ENCODE measurements at regions not wholly inside any gene's neighbourhood (a gene's known extent, or its start where the extent isn't known, plus 50 kb on each side); places are given as distances from the start of the nearest gene placed in this dataset.

DNA sequence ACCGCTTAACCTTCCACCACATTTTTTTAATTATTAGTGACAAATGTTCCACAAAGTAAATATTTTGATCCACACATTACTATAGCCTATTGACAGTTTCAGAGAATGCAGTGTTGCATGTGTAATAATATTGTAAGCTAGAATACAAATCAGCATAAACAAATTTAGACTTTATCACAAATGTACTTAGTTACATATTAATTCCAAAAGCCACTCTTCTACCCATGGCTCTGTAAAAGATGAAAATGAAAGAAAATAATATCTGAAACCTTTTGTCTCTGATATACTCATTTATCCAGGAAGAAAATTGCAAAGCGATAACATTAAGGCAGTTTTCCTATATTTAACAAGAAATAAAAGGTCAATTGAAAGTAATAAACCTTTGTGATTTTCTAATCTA is 954.0 kb upstream of the MAN1A1 start:
- Histone ChIP-seq H3K23ac (ENCODE audit: insufficient read length) (no peak overlapping the region), H3K79me1 (ENCODE audit: low read depth, low read length) (no peaks in the 10 kb centered on the region), H3K4me1 (replicated peaks in 1 of 4; ENCODE audit: control insufficient read depth in 3 of 4, insufficient read depth in 4 of 4, low read length in 3 of 4) (no peaks in the 10 kb centered on the region), H2AFZ (ENCODE audit: low read length) (no peak overlapping the region), H4K20me1 (replicated peaks in 1 of 2; ENCODE audit: control insufficient read depth in 1 of 2, insufficient read depth in 2 of 2, low read length in 2 of 2) (no peaks in the 10 kb centered on the region), H3K4me3 (ENCODE audit: extremely low read depth in 1 of 4, insufficient read depth in 2 of 4, low read depth in 3 of 4, low read length in 4 of 4) (no peak overlapping the region), H4K91ac (replicated peaks; ENCODE audit: insufficient read length, low read length) (no peak overlapping the region), H3K56ac (replicated peaks; ENCODE audit: insufficient read length, low read depth, low read length) (no peak overlapping the region), H3K14ac (ENCODE audit: insufficient read length) (no peak overlapping the region), H3K9me3 (ENCODE audit: insufficient read depth in 2 of 2, low read depth in 1 of 2, low read length in 1 of 2) (no peaks in the 10 kb centered on the region), H4K8ac (ENCODE audit: extremely low read depth, insufficient read depth, low read length) (no peak overlapping the region), H3K27ac (ENCODE audit: low read depth, low read length) (no peak overlapping the region), H2BK5ac (ENCODE audit: low read depth, low read length) (no peak overlapping the region), H3K4me2 (ENCODE audit: insufficient read depth in 1 of 2, low read depth in 2 of 2, low read length in 2 of 2) (no peak overlapping the region), H3K27me3 (replicated peaks in 1 of 4; ENCODE audit: control insufficient read depth in 3 of 4, extremely low read depth in 1 of 4, insufficient read depth in 3 of 4, low read length in 3 of 4) (no peaks in the 10 kb centered on the region), H2BK20ac (ENCODE audit: low read length) (no peak overlapping the region), H3K36me3 (ENCODE audit: control insufficient read depth in 2 of 4, insufficient read depth in 4 of 4, low read length in 3 of 4) (no peaks in the 10 kb centered on the region), H4K5ac (ENCODE audit: insufficient read length, low read depth, low read length) (no peak overlapping the region), H3K23me2 (ENCODE audit: low read depth, low read length) (no peaks in the 10 kb centered on the region), H3K4ac (replicated peaks; ENCODE audit: insufficient read length, low read depth, low read length) (no peak overlapping the region), H2AK5ac (ENCODE audit: low read depth, low read length) (no peak overlapping the region), H3K79me2 (ENCODE audit: control insufficient read depth in 1 of 2, insufficient read depth in 2 of 2, low read length in 2 of 2) (no peaks in the 10 kb centered on the region), H3K18ac (ENCODE audit: extremely low read depth, low read length) (no peak overlapping the region), H2BK12ac (ENCODE audit: low read depth, low read length) (no peak overlapping the region), H2BK15ac (ENCODE audit: low read length) (no peak overlapping the region), H3K9ac (replicated peaks in 1 of 4; ENCODE audit: extremely low read depth in 1 of 4, low read depth in 3 of 4, low read length in 3 of 4) (no peak overlapping the region), H2BK120ac (replicated peaks; ENCODE audit: low read depth, low read length) (no peak overlapping the region)
- DNase-seq (ENCODE audit: low read depth in 1 of 2, low spot score in 2 of 2) = no peak
- WGBS, 2 experiments (ENCODE audit: extremely low coverage in 1 of 2, insufficient coverage in 1 of 2, insufficient read length in 1 of 2, insufficient replicate concordance in 2 of 2, low coverage in 1 of 2, low lambda C conversion rate in 2 of 2, missing lambda C conversion rate in 1 of 2) = 78% methylated on average over 2 of the region's 2 CpGs; no CpG with 5 or more reads in 1 of the 2 experiments
- TF ChIP-seq EGR1 (IDR thresholded peaks at IDR 0.05; ENCODE audit: borderline replicate concordance, low read depth, low read length) = no peak
- FAIRE-seq = no peak
- POLR2A ChIA-PET (ENCODE audit: partially characterized antibody) = no interaction called here
- CTCF ChIA-PET (ENCODE audit: partially characterized antibody) = no interaction called here
